ENCODE measurements at regions not wholly inside any gene's neighbourhood (a gene's known extent, or its start where the extent isn't known, plus 50 kb on each side); places are given as distances from the start of the nearest gene placed in this dataset.

DNA sequence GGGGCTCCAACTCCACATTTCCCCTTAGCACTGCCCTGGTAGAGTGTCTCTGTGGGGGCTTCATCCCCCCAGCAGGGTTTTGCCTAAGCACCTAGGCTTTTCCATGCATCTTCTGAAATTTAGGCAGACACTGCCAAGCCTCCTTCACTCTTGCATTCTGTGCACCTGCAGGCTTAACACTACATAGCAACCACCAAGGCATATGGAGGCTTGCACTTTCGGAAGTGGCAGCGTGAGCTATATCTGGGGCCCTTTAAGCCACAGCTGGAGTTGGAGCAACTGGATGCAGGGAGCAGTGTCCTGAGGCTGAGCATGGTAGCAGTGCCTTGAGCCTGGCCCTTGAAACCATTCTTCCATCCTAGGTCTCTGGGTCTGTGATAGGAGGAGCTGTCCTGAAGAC, 214.8 kb upstream of the RPL34 start:
- DNase-seq = no peak
- H2AFZ ChIP-seq (ENCODE audit: low read length) = no peak overlapping the region
- no peaks in the 10 kb centered on the region for H3K4me1 ChIP-seq (ENCODE audit: low read length)
- no peaks in the 10 kb centered on the region for H3K9me2 ChIP-seq (replicated peaks; ENCODE audit: insufficient read depth, low read length)
- no peak overlapping the region for H3K4me3 ChIP-seq (ENCODE audit: low read length)
- no peak overlapping the region for H3K27ac ChIP-seq (ENCODE audit: low read length)
- no peaks in the 10 kb centered on the region for H3K9me3 ChIP-seq (replicated peaks; ENCODE audit: insufficient read depth, low read length)
- H4K20me1 ChIP-seq (ENCODE audit: insufficient read depth, low read length) = no peaks in the 10 kb centered on the region
- no peaks in the 10 kb centered on the region for H3K27me3 ChIP-seq (replicated peaks; ENCODE audit: insufficient read depth, low read length)
- no peak overlapping the region for H3K9ac ChIP-seq (ENCODE audit: low read length)
- no peaks in the 10 kb centered on the region for H3F3A ChIP-seq (ENCODE audit: insufficient read depth, low read length)
- no peak overlapping the region for H3K4me2 ChIP-seq (ENCODE audit: low read depth, low read length)
- H3K36me3 ChIP-seq (replicated peaks; ENCODE audit: insufficient read depth, low read length) = no peaks in the 10 kb centered on the region
- H3K79me2 ChIP-seq (ENCODE audit: low read length) = no peaks in the 10 kb centered on the region
- TF ChIP-seq EZH2phosphoT487 (IDR thresholded peaks at IDR 0.05; ENCODE audit: low read length) (no peak), CTCF (IDR thresholded peaks at IDR 0.05; ENCODE audit: low read length) (no peak), EZH2 (optimal IDR thresholded peaks at IDR 0.05; ENCODE audit: low read depth, low read length) (no peak)

DNA sequence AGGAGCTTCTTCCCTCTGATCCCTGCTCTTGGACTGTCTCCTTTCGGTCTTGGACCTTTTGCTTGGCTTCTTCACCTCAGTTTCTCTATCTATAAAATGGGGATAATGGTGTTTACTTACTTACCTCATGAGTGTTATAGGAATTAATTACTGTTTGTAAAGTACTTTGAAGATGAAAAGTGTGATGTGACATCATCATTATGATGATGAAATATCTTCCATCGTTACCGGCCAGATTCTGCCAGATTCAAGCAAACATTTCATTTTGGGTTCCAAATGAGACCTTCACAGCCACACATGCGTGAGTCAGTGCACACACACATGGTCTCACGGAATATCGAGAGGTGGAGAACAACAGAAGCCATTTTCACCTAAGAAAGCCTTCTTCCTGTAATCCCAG, 220.1 kb upstream of the RPL34 start:
- TF ChIP-seq EZH2phosphoT487 (IDR thresholded peaks at IDR 0.05; ENCODE audit: low read length) = no peak
- no peak for TF ChIP-seq CTCF (IDR thresholded peaks at IDR 0.05; ENCODE audit: low read length)
- TF ChIP-seq EZH2 (optimal IDR thresholded peaks at IDR 0.05; ENCODE audit: low read depth, low read length) = no peak

GRCh38 chr4:108399610-108400265, 220.6 kb upstream of the RPL34 start:
- no peaks in the 10 kb centered on the region for H3K79me2 ChIP-seq (ENCODE audit: low read length)
- no peaks in the 10 kb centered on the region for H4K20me1 ChIP-seq (ENCODE audit: insufficient read depth, low read length)
- no peak for DNase-seq
- no peaks in the 10 kb centered on the region for H3K27me3 ChIP-seq (replicated peaks; ENCODE audit: insufficient read depth, low read length)
- H3K4me1 ChIP-seq (ENCODE audit: low read length) = no peaks in the 10 kb centered on the region
- TF ChIP-seq CTCF (IDR thresholded peaks at IDR 0.05; ENCODE audit: low read length) (no peak), EZH2 (optimal IDR thresholded peaks at IDR 0.05; ENCODE audit: low read depth, low read length) (no peak), EZH2phosphoT487 (IDR thresholded peaks at IDR 0.05; ENCODE audit: low read length) (no peak)
- H3K27ac ChIP-seq (ENCODE audit: low read length) = no peak overlapping the region
- no peaks in the 10 kb centered on the region for H3F3A ChIP-seq (ENCODE audit: insufficient read depth, low read length)
- H3K9me2 ChIP-seq (replicated peaks; ENCODE audit: insufficient read depth, low read length) = no peaks in the 10 kb centered on the region
- no peak overlapping the region for H3K9ac ChIP-seq (ENCODE audit: low read length)
- H3K4me3 ChIP-seq (ENCODE audit: low read length) = no peak overlapping the region
- H3K4me2 ChIP-seq (ENCODE audit: low read depth, low read length) = no peak overlapping the region
- no peaks in the 10 kb centered on the region for H3K36me3 ChIP-seq (replicated peaks; ENCODE audit: insufficient read depth, low read length)
- H2AFZ ChIP-seq (ENCODE audit: low read length) = no peak overlapping the region
- no peaks in the 10 kb centered on the region for H3K9me3 ChIP-seq (replicated peaks; ENCODE audit: insufficient read depth, low read length)

More for the DNA sequence above, 220.1 kb upstream of the RPL34 start:
- DNase-seq = no peak
- Histone ChIP-seq H2AFZ (ENCODE audit: low read length) (no peak overlapping the region), H3K79me2 (ENCODE audit: low read length) (no peaks in the 10 kb centered on the region), H3K9me2 (replicated peaks; ENCODE audit: insufficient read depth, low read length) (no peaks in the 10 kb centered on the region), H3K36me3 (replicated peaks; ENCODE audit: insufficient read depth, low read length) (no peaks in the 10 kb centered on the region), H3K27ac (ENCODE audit: low read length) (no peak overlapping the region), H3K9ac (ENCODE audit: low read length) (no peak overlapping the region), H3K4me3 (ENCODE audit: low read length) (no peak overlapping the region), H4K20me1 (ENCODE audit: insufficient read depth, low read length) (no peaks in the 10 kb centered on the region), H3K4me1 (ENCODE audit: low read length) (no peaks in the 10 kb centered on the region), H3K4me2 (ENCODE audit: low read depth, low read length) (no peak overlapping the region), H3K27me3 (replicated peaks; ENCODE audit: insufficient read depth, low read length) (no peaks in the 10 kb centered on the region), H3K9me3 (replicated peaks; ENCODE audit: insufficient read depth, low read length) (no peaks in the 10 kb centered on the region), H3F3A (ENCODE audit: insufficient read depth, low read length) (no peaks in the 10 kb centered on the region)

All from MM.1S (cell line).